ENCODE measurements at regions not wholly inside any gene's neighbourhood (a gene's known extent, or its start where the extent isn't known, plus 50 kb on each side); places are given as distances from the start of the nearest gene placed in this dataset.

- TF ChIP-seq CTCF (conservative IDR thresholded peaks at IDR 0.05 in 1 of 2, IDR thresholded peaks at IDR 0.05 in 1 of 2; ENCODE audit: extremely low read depth in 1 of 2, insufficient read depth in 1 of 2, low read depth in 1 of 2, low read length in 2 of 2) (no peak), EZH2 (IDR thresholded peaks at IDR 0.05; ENCODE audit: borderline replicate concordance, low read length) (no peak)
These were observed 74.4 kb downstream of the MGST1 start for GRCh38 chr12:16421806-16422205.
